HG03558 (cell line): ENCODE measurements at regions not wholly inside any gene's neighbourhood (a gene's known extent, or its start where the extent isn't known, plus 50 kb on each side); places are given as distances from the start of the nearest gene placed in this dataset.

Source experiments
- ATAC-seq: cut with Tn5 transposase; IDR thresholded peaks from one replicate; pipeline ENCODE4 v1.9.1; 2021; ENCODE audit warnings: moderate number of reproducible peaks; ENCODE audit not compliant: unreplicated experiment; ENCODE audit errors: extremely low read depth

- ATAC-seq, result no peak
These were observed 1065.2 kb upstream of the CNTN5 start for GRCh38 chr11:97955595-97955994.

GRCh38 chr11:97956904-97957303 lies 1063.8 kb upstream of the CNTN5 start:
- ATAC-seq, result no peak

DNA sequence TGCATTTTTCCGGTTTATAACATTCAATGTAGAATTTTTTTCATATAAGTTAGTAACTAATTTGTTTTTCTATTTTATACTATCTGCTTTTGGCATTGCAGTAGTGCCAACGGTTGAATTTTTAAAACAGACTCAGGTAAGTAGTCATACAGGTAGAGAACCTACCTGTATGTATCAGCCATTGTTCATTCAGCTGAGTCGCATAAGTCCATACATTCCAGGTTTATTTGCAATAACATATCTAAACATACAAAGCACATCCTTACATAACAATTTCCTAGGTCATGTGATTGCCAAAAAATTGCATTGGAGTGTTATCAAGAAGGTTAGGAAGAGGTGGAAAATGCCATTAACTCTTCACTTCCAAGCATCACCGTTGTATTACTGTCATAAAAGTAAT lies 1059.3 kb upstream of the CNTN5 start:
- ATAC-seq, result no peak

DNA sequence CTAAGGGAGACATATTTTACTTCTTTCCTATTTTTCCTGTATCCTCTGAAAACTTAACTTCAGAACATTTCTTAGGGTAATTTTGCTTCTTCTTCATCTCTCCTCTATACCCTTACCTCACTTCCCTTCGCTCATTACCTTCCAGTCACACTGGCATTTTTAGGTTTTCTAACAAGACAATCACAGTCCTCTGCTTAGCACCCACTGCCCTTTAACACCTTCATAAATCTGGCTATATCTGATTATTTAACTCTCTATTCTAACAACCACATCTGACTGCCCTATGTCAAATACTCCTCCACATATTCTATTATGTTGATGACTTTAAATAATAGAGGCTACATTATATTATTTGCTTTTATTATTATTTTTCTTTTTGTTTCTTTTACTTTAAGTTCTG lies 1058.0 kb upstream of the CNTN5 start:
- no peak for ATAC-seq

- no peak for ATAC-seq
These were observed 1057.0 kb upstream of the CNTN5 start for GRCh38 chr11:97963528-97964331.

- no peak for ATAC-seq
These were observed 1056.3 kb upstream of the CNTN5 start for GRCh38 chr11:97964332-97965004.

DNA sequence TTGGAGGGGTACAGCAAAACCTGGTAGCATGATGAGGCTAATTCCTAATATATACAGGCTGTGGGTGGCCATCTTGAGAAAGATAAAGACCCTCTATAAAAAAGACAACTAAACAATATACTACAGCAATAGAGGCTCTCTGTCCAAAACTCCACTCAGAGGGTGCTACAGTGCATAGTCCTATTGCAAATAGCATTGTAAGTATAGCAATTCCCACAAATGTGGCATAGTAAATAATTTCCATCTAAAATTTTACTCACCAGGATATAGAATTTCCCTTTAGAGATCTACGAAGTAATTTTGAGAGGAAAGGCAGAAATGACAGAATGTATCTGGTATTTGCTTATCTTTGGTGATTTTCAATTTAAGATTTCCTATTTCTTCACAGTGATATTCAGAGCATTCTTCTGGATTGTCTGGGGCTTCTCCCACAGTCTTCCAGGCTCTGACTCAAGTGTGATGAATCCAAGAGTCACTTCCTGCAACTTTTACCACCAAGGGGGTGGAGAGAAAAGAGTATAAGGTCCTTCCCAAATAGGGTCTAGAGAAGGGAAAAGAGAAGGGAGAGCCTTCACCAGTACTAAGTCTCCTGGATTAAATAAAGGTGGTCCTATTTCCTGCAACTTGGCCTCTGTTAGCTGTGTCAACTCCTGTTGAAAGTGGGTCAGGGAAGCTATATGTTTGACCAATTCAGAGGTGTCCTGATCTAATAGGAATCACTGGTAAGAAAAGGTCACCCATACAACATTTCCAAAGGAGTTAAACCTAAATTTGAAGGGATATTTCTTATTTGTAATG lies 1054.7 kb upstream of the CNTN5 start:
- no peak for ATAC-seq

DNA sequence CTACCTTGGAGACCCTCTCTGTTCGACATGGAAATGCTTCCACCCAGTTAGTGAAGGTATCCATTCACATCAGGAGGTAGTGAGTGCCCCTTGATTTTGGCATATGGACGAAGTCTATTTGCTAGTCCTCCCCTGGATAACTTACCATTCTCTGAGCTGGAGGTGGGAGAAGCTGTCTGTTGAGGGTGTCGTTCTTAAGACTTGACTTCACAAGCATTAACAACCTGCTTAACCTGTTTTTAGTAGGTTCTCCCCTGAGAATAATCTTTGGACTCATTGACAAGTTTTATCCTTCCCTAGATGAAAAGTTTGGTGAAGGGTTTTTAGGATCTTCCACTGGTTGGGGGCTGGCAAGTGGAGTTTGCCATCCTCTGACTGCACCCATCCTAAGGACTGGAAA lies 1053.8 kb upstream of the CNTN5 start:
- no peak for ATAC-seq

DNA sequence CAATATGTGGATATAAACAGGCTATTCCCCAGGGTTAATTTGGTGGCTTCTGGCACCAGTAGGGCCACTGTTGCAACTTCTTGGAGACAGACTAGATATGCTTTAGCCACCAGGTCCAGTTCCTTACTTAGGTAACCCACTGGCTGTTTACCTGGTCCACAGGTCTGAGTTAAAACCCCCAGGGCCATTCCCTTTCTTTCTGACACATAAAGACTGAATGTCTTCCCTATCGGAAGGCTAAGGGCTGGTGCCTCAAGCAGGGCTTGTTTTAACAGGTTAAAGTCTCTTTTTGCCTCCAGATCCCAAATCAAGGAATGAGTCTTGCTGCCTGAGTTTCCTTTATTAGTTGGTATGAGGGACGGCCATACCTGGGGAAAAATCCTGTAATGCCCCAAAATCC lies 1052.7 kb upstream of the CNTN5 start:
- ATAC-seq, result no peak

GRCh38 chr11:97972731-97973130 lies 1048.0 kb upstream of the CNTN5 start:
- no peak for ATAC-seq

DNA sequence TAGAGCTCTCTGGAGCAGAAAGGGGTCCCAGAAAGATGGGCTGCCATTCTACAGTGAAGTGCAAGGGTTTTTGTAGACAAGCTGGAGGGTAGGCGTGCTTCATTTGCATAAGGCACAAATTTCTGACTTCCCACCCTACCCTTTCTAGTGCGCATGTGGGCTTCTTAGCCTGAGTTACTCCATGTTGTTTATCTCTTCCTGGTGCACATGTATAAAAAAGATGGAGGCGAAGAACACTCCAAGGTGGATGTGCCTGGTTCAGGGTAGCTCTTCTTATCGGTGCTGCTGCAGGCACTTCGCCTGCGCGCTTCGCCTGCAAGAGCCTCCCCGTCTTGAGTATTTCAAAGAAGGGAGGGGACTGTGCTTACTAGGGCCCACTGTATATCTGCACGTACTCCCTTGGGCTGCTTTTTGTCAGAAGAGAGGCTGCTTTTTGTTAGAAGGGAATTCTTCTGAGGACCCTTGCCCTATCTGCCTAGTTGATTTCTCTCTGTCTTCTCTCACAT lies 1047.3 kb upstream of the CNTN5 start:
- ATAC-seq, result no peak

- ATAC-seq, result no peak
These were observed 1045.8 kb upstream of the CNTN5 start for GRCh38 chr11:97974798-97975498.

DNA sequence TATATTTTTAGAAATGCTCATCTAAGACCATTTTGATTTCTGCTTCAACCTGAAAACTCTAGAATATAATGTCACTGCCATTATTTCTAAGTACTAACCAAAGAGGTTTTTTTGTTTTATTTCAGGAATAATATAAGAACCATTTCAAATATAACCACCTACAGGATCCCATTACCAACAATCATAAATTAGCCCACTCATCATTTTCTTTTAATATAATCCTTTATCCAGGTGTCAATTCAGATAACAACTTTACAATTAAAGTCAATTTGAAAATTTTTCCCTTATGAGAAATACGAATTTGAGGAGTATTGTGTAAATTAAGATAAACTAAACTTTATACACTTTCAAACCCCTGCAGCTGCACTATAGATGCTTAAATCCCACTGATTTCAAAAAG lies 1043.0 kb upstream of the CNTN5 start:
- ATAC-seq, result no peak

DNA sequence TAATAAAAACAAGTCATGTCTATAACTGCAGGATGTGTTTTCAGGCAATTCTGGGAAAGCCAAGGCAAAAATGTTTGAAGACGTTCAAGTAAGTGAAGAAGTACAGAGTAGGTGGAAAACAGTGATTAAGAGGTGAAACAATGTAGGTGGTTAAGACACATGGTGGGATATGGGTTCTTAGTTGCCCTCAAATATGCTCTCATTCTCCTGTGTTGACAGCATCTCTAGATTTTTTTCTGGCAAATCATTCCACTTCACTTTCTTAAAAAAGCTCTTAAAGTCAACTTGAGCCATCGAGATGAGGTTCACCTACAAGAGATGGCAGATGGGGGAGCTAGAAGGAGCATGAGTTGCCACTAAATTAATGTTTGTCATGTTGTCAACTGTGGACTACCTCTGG lies 1041.0 kb upstream of the CNTN5 start:
- ATAC-seq, result no peak

GRCh38 chr11:97982512-97982911 lies 1038.2 kb upstream of the CNTN5 start:
- ATAC-seq, result no peak

- ATAC-seq, result no peak
These were observed 1031.6 kb upstream of the CNTN5 start for GRCh38 chr11:97989121-97989520.

DNA sequence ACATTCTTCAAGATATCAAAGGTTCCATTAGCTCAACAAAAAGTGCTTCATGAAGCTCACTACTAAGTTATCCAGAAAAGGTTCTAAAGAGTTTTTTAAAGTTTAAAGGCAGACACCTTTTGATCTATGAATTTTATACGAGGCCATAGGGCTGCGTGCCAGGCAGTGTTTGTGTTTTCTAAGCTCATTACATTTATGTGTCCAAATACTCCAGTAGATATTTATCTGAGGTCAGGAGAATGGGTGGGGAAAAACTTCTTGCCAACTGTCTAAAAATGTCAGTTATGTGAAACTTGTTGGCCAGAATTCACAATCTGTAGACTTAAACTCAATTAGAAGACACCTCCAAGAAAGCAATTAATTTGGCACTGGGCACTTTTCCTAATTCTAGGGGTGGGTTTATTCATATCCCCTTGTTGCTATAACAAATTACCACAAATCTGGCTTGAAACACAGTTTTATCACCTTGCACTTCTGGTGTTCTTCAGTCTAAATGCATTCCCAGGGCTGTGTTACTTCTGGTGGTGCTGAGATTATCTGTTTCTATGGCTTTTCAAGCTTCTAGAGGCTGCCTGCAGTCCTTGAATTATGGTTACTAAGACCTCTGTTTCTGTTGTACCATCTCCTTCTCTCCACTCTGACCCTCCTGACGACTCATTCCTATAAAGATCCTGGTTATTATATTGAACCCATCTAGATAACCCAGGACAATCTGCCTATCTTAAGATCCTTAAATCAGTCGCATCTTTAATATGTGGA lies 1030.4 kb upstream of the CNTN5 start:
- ATAC-seq, result no peak

- no peak for ATAC-seq
These were observed 1027.2 kb upstream of the CNTN5 start for GRCh38 chr11:97993562-97993961.

GRCh38 chr11:97995874-97996273 lies 1024.9 kb upstream of the CNTN5 start:
- ATAC-seq, result no peak

GRCh38 chr11:97996762-97997161 lies 1024.0 kb upstream of the CNTN5 start:
- no peak for ATAC-seq
